ENCODE measurements at regions not wholly inside any gene's neighbourhood (a gene's known extent, or its start where the extent isn't known, plus 50 kb on each side); places are given as distances from the start of the nearest gene placed in this dataset.

DNA sequence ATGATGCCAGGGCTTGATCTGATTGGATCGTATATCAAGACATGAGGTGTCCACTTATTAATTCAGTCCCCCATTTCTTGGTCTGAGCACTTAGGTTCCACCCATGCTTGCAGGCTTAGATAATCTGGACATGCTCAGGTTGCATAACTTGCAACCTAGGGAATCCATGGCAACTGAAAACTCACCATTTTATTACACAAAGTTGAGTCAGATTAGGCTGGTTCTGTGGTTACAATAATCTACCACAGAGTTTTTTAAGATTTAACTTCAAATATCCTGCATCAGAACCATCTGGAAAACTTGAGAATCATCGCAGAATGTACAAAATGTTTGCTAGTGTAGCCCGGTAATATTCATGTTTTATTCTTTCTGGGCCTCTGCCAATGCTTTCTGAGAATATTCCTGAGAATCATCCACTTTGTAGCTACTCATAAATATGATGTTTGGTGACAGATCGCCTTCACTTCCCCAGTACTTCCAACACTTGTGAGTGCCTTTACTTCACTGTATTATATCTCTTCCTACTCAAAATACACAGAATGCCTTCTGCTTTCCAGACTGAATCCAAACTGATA, 707.2 kb upstream of the ADAMTS5 start:
- DNase-seq: peak; percentile 34

DNA sequence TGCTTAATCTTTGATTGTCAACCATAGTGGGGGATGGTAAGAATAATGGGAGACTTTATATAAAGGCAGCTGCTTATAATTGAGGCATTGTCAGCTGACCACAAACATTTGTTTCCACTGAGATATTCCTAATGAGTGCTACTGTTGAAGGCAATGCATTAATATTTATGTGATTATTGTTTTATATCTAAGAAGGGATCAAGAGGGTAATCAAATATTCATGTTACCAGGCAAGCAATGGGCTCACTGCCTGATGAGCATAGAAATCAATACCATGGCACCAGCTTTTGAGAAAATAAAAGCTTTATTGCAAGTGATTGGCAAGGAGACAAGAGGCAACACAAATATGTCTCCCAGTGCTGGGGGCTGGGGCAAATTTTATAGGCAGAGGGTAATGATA, 706.7 kb upstream of the ADAMTS5 start:
- DNase-seq: no peak

DNA sequence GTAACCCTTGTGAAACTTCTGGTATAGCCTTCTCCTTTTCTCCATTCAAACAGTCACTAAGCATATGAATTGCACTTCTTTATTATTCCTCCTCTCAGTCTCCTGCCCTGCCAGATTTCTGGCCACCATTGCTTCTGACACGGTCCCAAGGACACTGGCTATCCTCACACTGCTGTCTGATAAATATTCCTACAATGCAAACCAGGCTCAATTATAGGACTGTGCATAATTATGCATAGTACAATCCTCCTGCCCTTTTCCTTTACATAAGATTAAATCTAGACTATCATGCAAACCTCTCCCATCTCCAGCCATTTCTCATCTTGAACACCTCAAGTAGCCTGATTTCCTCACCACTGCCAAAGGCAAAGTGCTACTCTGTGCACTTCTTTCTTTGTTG, 704.3 kb upstream of the ADAMTS5 start:
- no peak for DNase-seq

- DNase-seq: no peak
Measured at GRCh38 chr21:27653481-27653880, 686.6 kb upstream of the ADAMTS5 start.

- DNase-seq: no peak
Measured at GRCh38 chr21:27649762-27650161, 682.9 kb upstream of the ADAMTS5 start.

DNA sequence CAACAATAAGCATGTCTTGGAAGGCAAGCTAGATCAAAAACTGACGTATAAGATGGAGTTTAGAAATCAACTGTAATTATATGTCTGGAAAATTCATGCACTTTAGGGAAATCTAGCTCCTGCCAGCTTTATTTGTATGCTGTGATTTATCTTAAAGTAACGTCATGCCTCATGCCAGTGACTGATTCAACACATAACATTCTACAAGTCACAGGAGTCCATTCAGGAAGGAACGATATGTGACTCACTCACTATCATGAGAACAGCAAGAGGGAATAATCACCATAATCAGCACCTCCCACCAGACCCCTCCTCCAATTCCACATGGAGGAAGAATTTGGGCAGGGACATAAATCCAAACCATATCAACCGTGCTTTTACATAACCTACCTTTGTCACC, 682.4 kb upstream of the ADAMTS5 start:
- DNase-seq: no peak

- no peak for DNase-seq
Measured at GRCh38 chr21:27648560-27648959, 681.7 kb upstream of the ADAMTS5 start.

GRCh38 chr21:27647921-27648320, 681.0 kb upstream of the ADAMTS5 start:
- no peak for DNase-seq

- no peak for DNase-seq
Measured at GRCh38 chr21:27647401-27647800, 680.5 kb upstream of the ADAMTS5 start.

GRCh38 chr21:27646691-27647090, 679.8 kb upstream of the ADAMTS5 start:
- no peak for DNase-seq

- no peak for DNase-seq
Measured at GRCh38 chr21:27646056-27646455, 679.2 kb upstream of the ADAMTS5 start.

DNA sequence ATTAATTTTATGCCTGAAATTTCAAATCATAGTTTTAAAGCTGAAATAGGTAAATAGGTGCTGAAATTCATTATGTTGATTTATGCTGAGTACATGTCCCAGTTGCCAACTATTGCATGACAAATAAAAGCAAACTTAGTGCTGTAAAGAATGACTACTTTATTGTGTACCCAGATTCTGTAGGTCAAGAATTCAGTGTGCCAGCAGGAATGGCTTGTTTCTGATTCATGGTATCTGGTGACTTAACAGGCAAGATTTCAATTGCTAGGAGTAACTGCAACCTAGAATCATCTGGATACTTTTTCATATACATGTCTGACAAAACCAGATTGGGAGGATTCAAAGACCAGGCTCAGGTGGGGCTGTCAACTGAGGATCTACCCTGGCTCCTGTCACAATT, 678.4 kb upstream of the ADAMTS5 start:
- no peak for DNase-seq

GRCh38 chr21:27643326-27643725, 676.4 kb upstream of the ADAMTS5 start:
- no peak for DNase-seq

GRCh38 chr21:27639286-27639685, 672.4 kb upstream of the ADAMTS5 start:
- DNase-seq: peak; percentile 22

DNA sequence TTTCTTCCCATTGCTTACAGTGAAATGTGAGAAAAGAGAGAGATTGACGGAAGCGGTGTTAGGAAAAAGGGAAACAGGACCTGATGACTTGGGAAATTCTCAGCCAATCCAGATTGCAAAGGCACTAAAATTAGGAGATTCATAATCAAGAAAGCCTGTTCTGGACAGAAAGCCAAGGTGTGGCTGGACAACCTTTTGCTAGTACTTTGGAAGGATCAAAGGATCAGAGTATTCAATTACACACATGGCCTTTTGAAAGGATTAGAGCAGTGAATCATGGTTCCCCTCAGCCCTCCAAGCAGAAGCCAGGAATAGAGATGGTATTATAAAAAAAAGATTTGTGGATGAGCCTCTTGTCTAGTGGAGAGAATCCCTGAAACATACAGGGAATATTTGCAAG, 669.8 kb upstream of the ADAMTS5 start:
- no peak for DNase-seq

DNA sequence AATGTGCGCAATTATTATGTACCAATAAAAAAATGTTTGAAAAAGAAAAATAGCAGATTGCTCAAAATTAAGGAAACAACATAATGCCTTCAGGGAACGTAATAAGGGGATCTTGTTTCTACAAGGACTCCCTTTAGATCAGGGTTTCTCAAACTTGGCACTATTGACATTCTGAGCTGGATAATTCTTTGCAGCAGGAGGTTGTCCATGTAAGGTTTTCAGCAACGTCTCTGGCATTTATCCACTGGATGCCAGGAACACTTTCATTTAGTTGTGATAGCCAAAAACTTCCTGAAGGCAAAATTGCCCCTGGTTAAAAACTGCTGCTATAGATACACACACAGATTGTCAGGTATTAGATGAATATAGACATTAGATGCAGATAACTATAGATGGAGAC, 666.7 kb upstream of the ADAMTS5 start:
- DNase-seq: no peak

DNA sequence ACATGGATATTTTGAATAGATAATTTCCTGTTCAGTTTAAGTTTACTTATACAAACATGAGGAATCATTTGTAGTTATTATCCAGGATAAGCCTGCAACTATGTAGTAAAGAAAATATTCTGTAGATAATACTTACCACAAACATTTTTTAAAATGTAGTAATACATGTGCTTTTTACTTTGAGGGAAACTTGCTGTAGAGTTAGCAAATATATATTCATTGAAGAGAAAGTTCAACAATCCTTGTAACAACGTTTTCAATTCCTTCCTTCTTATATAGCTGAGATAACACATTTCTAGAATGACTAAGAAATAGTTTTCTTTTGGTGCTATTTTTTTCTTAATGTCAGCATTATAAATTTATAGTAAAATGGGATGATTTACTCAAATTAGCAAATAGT, 664.6 kb upstream of the ADAMTS5 start:
- no peak for DNase-seq

GRCh38 chr21:27622631-27623030, 655.7 kb upstream of the ADAMTS5 start:
- DNase-seq: no peak

DNA sequence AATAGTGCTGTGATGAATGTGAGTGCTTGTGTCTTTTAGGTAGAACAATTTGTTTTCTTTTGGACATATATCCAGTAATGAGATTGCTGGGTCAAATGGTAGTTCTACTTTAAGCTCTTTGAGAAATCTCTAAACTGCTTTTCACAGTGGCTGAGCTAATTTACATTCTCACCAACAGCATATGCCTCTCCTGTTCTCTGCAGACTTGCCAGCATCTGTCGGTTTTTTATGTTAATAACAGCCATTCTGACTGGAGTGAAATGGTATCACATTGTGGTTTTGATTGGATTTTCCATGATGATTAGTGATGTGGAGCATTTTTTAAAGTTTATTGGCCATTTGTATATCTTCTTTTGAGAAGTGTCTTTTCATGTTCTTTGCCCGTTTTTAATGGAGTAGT, 647.3 kb upstream of the ADAMTS5 start:
- DNase-seq: no peak

DNA sequence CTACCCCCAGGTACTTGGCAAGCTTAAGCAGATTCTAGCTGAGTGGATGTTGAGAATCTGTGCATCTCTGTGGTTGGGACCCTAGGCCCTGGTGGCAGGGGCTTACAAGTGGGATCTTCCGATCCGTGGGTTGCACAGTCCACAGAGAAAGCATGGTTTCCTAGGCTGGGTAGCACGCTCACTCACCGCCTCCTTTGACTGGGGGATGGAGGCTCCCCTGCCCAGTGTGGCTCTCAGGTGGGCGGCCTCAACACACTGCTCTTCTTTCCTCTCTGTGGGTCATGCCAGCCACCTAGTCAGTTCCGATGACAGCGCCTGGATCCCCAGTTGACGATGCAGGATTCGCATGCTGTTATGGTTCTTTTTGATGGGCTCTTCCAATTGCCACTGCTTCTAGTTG, 639.5 kb upstream of the ADAMTS5 start:
- DNase-seq: no peak

DNA sequence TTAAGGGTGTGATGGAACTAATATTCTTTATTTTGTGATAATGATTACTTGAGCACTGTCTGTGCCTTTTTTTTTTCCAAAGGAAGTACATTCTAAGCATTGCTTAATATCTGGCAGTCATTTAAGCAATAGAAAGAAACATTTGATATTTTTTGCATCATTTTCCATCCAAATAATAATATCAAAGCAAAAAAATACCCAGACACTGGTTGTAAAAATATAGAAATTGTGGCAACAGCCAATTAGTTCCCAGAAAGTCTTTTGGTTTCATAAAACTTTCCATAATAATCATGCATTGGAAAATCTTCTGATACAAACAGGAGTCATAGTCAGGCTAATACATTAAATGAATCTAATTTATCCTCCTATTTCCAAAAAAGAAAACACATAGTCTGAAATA, 629.3 kb upstream of the ADAMTS5 start:
- no peak for DNase-seq

DNA sequence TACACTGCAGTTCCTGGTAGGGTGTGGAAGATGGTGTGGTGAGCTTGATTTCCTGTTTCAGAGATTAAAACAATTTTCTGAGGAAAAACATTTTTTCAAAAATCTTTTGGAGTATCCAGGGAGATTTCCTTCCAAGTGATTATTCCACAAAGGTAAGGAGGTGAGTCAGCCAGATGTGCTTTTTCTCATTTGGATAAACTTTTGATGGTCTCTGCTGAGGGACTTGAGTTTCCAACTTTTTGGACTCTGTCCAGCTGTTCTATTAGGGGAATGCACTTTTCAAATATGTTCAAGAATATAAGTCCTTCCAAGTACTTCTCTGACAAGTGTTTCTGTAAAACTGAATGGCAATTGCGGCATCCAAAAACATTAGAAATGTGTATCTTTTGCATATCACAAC, 628.8 kb upstream of the ADAMTS5 start:
- peak; percentile 53 for DNase-seq

GRCh38 chr21:27590271-27590670, 623.4 kb upstream of the ADAMTS5 start:
- peak; percentile 67 for DNase-seq

DNA sequence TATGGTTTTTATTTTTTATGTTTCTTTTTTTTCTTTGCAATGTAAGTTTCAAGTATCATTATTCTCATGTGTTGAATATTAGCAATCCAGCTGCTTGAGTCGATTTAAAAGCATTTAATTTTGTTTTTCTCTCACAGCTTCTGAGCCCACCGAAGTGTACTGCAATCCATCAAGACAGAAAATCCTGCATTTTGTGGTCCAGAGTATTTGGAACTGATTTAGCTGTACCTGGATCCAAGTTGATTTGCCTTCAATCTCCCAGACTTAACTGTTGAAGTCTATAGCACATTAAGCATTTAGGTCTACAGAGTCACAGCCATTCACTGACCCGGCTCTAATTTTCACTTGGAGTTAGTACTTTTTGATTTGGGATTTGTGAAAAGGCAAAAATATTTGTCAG, 622.9 kb upstream of the ADAMTS5 start:
- DNase-seq: no peak

GRCh38 chr21:27586986-27587385, 620.1 kb upstream of the ADAMTS5 start:
- DNase-seq: no peak

- DNase-seq: no peak
Measured at GRCh38 chr21:27586326-27586725, 619.4 kb upstream of the ADAMTS5 start.
